Medulla oblongata (tissue), 1 donor: ENCODE measurements at regions not wholly inside any gene's neighbourhood (a gene's known extent, or its start where the extent isn't known, plus 50 kb on each side); places are given as distances from the start of the nearest gene placed in this dataset.

Experiments used
- DNase-seq: peaks from one replicate; pipeline ENCODE4 v3.0.0-alpha.2; 2015; ENCODE audit errors: extremely low spot score

DNA sequence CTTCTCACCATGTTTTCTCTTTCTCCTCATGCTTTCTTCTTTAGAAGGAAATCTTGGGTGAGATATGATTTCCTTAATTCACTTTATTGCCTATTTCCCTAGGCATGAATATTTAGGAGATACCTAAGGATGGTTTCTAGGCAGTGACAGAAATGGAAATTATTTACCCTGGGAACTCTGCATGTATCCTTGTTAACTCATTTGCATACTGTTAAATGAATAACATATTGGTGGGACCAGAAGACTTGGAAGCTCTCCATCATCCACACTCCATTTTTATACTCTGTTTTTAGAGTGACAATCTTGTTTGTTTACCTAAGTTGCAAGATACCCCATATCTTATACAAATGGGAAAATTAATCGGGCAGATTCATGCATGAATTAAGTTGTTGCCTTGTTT is 285.7 kb downstream of the RNF144B start:
- DNase-seq, result no peak

DNA sequence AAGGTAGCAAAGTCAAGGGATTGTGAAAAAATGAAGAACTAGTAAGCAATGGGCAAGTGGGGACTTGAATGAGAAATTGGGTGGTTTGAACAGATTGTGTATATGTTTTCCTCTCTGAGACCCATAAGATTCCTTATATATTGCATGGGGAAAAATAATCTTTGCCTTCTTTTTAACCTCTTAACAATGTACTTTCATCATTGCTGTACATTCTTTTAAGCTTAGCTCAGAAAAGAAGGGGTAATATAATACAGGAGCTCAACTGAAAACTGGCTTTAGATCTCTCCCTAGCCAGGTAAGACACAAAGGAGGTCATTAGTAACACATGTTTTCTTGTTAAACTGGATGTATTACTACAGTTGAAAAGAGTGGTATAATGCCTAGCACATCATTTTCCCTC is 287.2 kb downstream of the RNF144B start:
- DNase-seq, result no peak

DNA sequence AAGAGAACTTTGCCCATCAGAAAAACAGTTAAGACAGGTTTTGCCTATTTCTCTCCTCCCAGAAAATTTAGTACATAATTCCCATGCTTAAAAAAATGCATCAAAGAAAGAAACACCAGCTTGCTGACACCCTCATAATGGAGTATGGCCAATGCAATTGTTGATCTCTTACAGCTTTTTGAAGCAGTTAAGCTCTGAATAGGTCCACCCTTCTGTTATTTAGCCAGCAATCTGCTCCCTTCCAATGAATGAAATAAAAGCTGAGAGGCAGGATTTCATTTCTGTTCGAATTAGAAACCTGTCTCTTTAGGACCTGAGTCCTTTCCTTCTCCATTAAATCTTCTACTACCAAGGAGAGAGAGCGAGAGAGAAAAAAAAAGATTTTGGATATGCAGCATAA is 288.7 kb downstream of the RNF144B start:
- no peak for DNase-seq

DNA sequence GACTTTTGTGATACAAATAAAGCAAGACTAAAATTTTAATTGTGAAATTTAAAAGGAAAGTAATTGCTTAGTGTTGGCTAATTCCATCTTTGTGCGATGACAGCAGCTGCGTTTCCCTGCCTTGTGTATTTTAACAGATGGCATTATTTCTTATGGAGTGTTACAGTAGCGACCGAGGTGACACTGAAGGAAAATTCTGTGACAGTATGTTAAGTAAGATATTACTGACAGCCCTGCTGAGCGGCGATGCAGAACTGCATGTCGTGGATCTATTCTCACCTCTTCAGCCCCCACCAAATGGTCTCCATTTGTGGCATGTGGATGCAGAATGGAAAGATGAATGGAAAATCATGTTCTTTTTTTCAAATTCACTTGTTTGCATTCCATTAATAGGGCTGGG is 289.4 kb downstream of the RNF144B start:
- DNase-seq, result no peak

DNA sequence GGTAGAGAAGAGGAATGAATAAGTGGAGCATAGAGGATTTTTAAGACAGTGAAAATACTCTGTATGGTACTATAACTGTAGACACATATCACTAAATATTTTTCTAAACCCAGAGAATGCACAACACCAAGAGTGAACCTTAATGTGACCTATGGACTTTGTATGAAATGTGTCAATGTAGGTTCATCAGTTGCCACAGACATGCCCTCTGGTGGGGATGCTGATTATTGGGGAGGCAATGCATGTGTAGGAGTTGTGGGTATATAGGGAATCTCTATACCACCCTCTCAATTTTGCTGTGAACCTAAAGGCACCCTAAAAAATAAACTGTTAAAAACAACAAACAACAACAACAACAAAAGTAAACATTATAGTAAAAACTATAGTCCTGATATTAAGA is 293.7 kb downstream of the RNF144B start:
- no peak for DNase-seq

DNA sequence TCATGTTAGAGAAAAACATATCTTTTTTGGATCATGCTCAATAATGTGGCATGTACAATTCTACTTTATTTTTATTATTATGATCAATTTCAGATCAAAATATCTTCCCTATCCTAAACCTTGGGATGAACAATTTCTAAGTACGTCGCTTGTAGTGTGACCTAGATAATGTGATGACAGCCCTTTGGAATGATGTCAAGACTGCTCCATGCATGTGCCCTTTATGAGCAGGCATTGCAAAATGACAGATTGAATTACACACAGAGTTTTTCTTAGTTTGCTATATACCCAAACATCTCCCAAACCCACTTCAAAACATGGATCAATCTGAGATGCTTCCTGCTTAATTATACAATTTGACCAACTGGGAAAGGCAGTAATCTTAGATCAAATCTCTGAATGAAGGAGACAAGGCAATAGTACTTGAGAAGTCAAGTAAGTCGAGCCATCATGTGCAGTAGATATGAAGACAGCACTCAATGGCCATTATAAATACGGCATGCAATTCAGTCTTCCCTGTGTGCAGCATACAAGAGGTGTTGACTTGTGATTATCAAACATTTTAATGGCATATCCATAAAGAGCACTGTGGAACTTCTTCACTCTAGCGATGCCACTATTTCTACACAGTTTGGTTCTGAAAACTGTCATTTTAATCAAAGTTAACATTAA is 294.8 kb downstream of the RNF144B start:
- DNase-seq, result no peak

DNA sequence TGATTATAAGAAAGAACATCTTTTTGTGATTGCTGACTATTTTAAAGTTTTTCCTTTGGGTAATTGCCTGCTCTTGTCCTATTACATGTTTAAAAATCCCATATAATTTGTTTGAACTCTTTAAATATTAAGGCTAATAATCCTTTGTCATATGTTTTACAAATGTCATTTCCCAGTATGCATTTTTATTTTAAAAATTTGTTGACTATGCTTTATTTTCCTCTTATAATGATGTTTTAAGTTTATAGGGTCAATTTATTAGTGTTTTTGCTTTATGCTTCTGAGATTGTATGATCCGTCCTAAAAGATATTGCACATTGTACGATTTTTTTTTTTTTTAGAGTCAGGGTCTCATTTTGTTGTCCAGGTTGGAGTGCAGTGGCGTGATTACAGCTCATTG is 297.2 kb downstream of the RNF144B start:
- DNase-seq, result no peak

DNA sequence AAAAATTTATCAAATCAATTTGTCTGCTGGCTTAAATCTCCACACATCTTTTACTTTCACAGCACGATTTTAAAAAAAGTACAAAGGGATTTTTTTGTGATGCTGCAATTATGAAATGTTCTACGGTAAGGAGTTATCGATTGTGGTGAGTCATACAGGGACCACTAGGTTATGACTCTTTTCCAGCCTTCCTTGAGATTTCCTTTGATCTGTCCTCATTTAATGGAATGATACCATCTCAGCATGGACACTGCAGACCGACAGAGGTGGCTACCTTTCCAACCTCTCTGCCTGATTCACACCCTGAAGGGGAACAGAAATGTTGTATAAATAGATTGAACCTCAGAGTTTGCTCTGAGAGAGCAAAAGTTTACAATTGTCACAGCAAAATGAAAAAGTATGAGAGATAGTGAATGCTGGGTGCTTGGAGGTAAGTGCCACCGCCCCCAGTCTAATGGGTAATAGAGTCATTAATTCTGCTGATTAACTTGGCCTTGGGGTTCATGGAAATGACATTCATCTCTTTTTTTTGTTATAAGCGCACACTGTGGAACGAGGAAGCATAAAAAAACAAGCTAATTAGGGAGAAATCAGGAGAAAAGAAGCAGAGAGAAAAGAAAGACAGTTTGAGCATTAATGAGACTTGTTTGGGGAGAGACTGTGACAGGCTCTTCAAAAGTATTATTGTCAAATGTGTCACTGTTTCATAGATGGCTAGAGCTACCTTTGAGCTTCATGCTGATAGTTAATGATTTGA is 306.0 kb downstream of the RNF144B start:
- DNase-seq, result no peak

DNA sequence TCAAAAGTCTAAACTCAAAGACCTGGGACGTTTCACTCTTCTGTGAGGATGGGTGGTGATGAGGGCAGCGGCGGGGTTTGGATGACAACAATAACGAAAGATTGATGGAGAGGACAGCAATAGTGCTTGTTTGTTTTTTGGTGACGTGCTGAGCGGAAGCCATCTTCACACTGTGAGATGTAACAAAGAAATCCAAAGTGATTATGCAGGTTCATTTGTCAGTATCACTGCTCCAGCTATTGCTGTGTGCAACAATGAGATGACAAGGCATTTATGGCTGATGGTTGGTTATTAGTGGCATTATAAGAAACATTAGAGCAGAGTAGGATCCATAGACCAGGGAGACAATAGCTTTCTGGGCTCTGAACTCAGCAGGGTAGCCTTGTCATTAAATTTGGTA is 306.7 kb downstream of the RNF144B start:
- DNase-seq, result no peak

DNA sequence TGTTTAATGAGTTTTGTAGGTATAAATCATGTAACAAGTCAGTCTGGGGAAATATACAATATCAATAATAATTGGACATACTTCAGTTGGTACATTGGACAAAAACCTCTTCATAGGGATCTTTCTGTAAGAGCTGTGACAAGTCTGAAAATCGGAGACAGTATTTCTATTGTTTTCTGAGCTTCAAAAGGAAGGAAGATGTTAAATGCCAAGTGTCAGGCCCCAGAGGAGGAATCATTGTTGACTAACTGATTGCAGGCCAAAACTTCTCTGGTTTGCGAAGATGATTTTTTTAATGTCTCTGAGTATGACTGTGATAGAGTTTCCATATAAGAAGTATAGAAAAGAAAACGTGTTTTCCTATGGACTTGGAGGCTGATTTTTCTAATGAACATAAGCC is 316.4 kb downstream of the RNF144B start:
- no peak for DNase-seq

DNA sequence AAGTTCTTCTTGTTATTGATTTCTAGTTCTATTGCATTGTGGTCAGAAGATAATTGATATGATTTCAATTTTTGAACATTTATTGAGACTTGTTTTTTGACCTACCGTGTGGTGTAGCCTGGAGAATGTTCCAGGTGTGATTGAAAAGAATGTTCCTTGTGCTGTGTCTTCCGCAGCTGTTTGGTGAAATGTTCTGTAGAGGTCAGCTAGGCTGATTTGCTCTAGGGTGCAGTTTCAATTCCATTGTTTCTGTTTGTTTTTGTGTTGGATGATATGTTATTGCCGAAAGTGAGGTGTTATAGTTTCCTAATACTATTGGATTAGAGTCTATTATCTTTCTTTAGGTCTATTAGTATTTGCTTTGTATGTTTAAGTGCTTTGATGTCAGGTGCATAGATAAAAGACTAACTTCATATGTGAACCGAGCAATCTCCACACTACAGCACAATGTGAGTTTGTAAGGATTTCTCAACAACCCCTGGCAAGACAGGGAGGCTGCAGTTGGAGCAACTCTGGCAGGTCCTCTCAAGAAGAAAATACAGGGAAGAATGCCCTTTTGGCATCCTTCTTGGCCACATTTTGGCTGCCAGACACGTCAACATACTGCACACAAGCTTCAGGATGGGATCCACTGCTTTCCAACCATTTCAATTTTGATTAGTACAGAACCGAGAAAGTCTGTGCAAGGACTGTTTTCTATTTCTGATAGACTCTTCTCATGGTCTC is 320.7 kb downstream of the RNF144B start:
- DNase-seq, result peak; percentile 7

DNA sequence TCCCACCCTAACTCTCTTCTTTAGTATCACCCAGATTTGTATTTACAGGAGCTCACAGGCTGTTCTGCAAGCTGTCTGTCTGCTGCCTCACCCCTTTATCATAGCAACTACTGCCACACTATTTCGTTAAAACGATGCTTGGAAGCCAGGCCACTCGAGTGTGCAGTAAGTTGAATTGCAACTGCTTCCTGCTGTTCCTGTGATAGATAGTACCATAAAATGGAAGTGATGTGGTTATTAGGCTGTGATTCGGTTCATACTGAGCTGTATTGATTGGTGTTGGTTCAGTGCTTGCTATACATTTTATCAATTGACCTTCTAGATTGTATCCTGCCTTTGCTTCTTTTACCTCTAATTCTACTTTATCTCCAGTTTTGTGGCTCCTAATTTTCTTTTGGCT is 325.4 kb downstream of the RNF144B start:
- no peak for DNase-seq

DNA sequence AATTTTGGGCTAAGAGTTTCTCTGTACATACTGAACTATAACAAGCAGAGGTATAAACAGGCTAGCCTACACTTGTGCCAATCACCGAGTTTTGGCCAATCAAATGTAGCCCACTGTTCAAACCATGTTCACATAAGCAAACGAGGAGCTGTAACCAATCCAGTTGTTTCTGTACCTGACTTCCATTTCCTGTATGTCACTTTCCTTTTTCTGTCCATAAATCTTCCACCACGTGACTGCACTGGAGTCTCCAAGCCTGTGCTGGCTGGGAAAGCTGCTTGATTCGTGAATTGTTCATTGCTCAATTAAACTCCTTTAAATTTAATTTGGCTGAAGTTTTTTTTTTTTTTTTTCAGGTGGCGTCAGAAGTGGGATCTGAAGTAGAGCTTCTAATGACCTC is 332.9 kb downstream of the RNF144B start:
- no peak for DNase-seq

DNA sequence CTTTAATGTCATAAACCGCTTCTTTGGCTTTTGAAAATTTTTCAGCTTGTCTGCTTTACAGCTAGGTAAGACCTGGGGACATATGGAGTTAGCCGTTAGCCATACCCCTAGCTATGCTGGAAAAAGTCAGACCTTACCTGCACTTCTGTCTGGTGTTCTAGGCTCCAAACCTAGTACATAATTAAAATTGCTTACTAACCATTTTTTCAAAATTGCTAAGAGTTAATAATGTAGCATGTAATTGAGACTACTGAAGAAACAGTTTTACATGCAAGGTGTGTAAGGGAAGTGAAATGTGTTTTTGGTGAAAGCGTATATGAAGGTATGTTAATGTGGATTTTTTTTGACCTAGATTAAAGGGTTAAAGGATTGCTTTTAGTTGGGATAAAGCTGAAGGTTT is 336.9 kb downstream of the RNF144B start:
- DNase-seq, result no peak

DNA sequence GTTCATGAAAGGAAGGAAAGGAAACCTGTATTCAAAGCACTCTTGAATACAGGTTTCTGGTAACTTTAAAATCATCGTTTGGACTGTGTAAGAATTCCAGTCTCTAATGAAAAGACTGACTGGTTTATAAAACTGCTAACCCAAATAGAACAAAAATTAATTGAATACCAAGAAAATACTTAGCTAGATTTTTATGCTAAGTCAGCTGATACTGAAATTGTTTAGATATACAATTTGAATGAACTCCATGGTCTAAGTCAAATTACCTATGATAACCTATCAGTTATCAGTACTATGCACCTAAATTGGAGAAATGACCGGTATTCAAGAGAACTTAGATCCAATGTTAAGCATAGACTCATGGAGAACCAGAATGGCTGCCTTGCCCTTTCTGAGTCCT is 338.3 kb downstream of the RNF144B start:
- no peak for DNase-seq

DNA sequence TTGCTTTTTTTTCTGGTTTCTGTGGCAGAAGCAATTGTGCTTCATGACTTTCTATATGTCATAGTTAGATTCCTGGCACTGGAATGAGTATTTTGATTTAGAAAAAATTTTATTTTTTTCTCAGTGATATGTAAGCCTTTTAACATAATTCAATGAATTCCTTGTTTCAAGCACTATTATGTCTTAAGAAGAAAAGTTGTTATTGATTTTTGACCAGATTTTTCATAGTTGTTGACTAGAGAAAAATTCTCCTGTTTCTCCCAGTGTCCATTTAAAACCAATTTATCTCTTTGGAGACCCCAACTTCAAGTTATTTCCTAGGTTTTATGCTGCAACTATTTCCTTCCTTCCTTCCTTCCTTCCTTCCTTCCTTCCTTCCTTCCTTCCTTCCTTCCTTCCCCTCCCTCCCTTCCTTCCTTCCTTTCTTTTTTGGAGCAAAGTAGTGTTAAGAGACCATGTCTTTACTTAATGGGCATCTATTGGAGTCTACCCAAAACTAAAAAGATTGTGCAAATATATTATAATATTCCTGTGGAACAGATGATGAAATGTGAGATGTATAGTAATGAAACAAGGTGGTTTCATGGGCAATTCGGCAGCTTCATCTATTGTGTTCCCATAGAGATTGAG is 346.9 kb downstream of the RNF144B start:
- no peak for DNase-seq

DNA sequence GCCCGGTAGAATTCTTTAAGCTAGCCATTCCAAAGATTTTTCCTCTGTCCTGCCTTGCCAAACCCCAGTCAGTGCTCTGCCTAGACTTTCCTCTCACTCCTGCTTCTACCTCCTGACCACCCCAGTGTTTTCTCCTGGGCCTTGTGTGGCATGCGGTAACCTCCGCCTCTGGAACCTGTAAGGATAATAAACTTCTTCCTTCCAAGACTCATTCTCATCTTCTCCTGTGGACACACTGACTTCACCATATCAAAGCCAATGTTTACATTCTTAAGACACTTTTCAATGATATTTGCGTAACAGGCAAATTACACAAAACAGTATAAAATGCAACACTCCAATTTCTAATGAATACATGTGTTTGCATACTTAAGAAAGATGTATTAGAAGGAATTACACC is 354.6 kb downstream of the RNF144B start:
- no peak for DNase-seq

DNA sequence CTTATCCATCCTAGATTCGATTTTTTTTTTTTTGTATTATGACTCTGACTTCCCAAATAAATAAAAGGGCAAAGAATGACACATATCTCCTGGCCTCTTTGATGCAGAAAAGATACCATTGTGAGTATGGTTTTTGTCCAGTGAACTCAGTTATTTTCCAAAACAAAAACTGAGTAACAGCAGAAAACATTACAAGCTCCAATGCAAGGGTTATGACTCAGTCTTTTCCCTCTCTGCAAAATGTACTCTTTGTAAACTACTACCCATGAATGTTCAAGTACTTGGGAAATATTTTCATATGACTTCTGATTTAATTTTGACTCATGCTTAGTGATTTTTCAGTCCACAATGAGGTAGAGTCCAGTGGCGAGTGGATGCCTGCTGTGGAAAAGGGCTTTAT is 355.3 kb downstream of the RNF144B start:
- DNase-seq, result no peak

DNA sequence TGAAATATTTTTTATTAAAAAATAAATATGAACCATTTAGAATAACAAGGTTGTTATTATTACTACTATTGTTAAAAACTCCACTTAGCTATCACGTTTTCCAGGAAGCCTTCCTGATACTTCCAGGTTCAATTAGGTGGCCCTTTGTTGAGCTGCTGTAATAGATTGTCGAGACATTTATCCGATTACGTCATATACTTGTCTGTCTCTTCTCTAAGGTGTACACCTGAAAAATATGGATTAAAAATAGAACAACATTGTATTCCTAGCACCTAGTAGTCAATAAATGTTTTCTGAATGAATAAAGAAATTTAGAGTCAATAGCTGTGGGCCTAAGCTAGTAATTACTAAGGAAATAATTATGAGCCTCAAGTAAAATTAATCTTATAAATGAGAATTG is 359.6 kb downstream of the RNF144B start:
- no peak for DNase-seq

DNA sequence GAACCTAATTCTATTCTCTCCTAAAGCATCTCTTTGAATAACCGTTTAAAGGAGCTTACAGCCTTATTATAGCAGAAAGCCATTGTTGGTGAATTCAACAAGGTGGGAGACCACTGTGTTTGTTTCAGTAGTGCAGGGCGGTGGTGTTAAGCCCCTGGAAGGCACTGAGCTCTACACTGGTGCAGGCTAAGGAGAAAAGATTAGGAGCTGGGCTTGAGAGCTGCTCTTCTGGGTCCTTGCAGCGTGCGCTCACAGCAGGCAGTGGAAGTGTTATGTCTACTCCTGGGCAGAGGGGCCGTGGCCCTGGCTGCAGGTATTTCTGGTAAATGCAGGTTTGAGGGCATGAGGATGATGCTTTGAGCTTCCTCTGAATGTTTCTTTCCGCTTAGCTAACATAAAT is 361.2 kb downstream of the RNF144B start:
- DNase-seq, result no peak

DNA sequence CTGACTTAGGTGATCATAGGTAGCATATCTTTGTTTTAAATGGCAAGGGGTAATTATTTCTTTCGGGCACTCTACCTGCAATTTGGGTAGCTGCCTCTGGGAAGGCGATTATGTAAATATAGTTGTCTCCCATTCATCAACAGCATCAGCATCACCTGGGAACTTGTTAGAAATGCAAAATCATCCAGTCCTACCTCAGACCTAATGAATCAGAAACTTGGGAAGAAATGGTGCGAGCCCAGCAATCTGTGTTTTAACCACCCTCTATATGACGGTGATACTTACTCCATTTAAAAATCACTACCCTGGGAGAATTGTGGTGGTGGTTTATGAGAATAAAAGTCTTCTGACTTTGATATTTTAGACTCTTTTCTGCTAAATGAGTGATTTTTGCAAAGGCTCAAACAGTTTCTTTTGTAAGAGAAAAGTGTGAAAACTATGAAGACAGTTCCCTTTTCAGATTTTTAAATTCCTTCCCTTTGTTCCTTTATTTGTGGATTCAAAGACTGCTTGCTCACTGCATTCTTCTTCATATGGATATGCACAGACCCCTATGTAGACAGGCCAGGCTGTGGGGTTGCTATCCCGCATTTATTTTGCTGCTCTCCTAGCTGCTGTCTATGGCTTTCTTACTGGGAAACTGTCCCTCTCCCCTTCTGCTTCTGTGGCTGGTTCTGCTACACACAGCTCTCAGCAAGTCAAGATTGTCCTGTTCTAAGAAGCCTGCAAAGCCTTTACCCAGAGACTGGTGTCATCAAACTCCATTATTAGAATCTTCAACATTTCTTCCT is 365.3 kb downstream of the RNF144B start:
- no peak for DNase-seq

DNA sequence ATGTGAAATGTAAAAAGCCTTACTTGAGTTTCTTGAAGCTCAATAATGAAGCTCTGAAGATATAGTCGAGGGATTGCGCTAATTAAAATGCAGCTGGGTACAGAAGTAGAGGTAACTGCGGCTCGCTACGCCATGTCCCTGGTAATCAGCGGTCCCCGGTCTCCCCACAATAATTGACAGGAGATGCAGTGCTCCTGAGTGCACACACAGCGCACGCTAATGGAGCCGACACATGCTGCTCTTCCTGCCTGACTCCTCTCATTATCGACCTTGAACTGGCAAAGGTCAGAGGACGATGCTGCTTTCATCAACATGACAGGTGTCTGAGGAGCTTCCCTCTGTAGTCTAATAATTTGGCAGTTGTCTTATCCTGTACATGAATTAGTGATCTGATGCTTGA is 365.9 kb downstream of the RNF144B start:
- no peak for DNase-seq
